T1000 (cell line): ENCODE measurements at regions not wholly inside any gene's neighbourhood (a gene's known extent, or its start where the extent isn't known, plus 50 kb on each side); places are given as distances from the start of the nearest gene placed in this dataset.
"Not testable (repeated sequence)": the region's sequence is repeated elsewhere in the genome, so short reads cannot be mapped to it uniquely, and the experiment has no call there.

Source experiments
- DNase-seq: peaks from one replicate; lab custom pipeline; 2025; ENCODE audit warnings: mixed read lengths; lab: John Stamatoyannopoulos, UW

DNA sequence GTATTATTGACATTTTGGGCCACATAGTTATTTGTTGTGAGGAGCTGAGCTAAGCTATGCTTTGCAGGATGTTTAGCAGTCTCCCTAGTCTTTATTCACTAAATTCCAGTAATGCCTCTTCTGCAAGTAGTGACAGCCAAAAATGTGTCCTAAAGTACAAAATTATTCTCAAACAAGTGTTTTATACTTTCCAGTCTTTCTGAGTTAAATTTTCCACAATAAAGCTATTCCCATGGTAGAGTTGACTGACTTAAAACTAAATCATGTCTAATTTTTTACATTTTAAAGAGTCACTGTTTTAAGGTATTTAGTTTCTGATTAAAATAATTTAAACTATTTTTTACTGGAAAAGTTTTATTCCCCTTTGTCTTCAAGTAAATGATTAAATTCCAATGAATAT lies 717.8 kb upstream of the HS3ST5 start:
- DNase-seq = no peak

DNA sequence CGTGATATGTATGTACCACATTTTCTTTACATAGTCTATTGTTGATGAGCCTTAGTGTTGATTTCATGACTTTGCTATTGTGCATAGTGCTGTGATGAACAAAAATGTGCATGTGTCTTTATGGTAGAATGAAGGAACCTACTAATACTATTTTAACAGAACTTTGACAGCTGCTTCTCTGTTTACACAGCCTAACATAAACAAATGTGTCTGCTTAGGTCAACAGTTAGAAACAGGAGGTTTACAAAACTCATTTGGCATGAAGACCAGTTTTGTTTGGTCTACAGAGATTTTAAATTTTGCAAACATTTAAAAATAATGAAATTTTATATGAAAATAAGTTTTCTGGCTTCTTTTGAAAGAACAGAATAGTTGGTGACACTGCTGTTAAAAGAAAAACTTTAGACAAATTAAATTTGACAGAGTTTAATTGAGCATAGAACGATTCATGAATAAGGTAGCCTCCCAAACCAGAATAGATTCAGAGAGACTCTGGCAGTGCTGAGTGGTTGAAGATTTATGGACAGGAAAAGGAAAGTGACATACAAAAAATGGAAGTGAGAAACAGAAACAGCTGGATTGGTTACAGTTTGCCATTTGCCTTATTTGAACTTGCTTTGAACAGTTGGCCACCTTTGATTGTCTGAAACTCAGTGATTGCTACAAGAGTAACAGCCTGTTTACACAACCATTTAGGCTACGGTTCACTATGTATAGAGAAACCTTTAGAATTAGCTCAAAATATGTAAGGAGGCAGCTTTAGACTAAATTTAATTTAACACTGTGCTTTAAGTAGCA lies 715.8 kb upstream of the HS3ST5 start:
- DNase-seq = no peak

DNA sequence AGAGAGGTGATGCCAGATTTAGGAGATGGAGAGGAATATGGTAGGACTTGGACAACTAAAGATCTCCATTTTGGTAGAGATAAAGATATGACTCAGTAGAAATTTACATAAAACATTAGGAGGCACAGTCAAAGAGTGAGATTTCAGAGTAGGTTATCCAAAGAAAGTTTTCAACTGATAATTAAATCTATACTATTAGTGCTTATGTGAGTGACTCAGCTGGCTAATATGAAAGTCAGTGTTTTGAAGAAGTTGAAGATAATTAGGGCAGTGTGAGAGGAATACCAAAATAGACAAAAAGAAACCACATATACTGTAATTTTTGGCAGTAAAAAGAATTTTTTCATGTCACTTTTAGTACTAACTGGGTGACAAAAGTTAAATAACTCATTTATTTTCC lies 712.8 kb upstream of the HS3ST5 start:
- no peak for DNase-seq

DNA sequence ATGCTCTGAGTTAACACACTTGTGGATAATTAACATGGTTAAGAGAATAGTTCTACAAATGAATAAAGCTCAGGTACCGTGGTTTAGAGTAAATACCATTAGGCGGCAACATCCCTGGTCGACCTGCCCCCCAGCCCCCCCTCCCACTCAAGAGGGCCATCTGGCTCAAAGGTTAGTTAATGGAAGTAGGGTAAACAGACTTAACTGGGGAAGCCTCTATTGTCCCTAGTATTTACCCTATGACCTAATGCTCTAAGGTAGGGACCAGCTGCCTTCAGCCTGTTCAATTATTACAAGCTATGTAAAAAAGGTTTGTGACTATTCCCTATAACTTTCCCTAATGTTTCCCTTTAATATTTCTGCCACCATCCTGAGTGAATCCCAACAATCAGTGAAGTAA lies 711.4 kb upstream of the HS3ST5 start:
- DNase-seq = not testable (repeated sequence)

DNA sequence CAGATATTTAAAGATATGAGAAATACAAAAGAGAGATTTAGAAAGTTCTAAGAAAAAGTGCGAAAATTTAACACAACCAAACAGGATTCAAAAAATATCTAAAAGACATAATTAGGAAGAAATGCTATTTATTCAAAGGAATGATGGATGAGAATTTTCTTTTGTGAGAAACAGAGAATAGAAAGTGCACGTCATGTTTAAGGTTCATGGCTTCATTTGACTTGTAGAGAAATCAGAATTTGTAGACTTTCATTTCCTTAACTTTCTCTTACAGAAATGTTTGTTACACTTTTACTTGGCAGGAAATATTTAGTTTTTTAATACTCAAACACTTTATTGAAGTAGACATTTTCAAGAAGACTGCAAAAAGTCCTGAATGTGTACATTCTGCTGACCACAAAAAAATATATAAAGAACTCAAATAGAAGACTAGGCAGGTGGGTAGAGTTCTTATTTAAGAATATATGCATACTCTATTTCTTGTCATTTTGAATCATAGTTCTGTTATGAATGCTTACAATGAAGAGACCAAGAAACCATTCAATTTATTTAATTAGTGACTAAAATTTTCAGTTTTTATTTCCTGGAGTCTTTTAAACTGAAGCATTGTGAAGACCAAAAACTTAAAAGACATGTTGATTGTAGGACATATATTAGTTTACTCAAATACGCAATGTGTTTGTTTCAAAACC lies 710.5 kb upstream of the HS3ST5 start:
- no peak for DNase-seq

DNA sequence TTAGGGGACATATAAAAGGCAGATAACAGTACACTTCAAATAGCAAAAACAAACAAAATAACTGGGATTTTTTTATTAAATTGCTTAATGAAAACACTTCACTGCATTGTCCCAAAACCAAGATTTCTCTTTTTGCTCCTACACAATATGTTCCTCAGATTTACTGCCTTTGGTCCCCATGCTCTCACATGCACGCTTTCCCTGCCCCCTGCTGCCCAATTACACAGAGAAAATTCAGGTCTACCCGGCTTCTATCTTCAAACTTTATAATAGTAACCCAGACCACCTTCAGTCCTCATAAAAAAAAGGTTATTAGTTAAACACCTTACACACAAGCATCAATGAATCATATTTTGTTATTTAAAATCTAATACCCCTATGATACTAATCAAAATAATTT lies 673.8 kb upstream of the HS3ST5 start:
- no peak for DNase-seq

DNA sequence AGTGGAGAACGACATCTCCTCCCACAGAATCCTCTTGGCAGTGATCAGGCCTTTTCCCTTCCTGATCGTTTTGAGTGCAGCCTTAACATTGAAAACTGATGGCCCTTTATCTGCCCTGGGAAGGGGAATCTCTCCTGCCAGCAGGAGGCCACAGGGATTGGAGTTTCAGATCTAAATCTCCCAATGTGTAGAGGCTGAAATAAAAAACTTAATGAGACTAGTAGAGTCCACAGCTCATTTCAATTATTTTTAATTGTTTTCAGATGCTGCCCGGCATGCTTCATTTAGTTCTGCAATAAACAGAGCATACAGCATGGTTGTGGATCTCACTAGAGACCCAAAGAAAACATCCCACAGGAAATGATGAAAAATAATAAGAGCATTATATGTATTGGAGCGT lies 662.2 kb upstream of the HS3ST5 start:
- no peak for DNase-seq

DNA sequence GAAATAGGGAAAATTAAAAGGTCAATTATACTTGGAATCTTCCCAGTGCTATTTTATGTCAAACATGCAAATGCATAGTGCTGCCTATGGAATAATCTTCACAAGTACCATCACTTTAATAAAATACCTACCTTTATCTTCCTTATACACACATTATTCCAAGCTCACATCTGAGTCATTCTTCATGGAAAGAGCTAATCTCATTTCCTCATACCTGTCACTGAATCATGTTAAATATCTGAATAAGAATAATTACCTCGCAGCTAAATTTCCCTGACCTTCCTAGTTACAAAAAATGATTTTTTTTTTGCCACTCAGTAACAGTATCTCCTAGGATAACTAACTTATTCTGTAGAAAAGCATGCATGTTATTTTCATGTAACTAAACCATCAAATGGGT lies 661.4 kb upstream of the HS3ST5 start:
- DNase-seq = no peak

DNA sequence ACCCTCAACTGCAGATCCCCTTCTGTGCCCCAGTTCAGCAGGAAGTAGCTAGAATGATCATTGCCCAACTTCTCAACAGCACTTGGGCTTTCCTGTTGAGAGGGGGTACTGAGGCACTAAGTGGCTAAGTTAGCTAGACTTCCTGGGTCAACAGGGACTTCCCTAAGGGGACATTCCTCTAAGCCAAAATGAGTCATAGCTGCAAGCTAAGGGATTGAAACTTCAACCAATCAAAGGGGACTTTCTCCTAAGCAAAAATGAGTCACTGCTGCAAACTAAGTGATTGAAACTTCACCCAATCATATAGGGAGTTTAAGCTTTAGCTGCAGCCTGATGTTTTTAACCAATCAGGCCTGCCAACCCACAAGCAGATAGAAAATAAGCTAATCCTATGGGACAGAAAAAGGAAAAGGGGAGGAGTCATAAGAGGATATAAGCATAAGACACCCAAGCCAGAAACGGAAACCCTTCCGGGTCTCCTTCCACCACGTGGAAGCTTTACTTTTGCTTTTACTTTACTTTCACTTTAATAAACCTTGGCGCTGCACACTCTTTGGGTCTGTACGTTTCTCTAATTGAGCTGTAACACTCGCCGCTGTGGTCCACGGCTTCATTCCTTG lies 659.0 kb upstream of the HS3ST5 start:
- no peak for DNase-seq

DNA sequence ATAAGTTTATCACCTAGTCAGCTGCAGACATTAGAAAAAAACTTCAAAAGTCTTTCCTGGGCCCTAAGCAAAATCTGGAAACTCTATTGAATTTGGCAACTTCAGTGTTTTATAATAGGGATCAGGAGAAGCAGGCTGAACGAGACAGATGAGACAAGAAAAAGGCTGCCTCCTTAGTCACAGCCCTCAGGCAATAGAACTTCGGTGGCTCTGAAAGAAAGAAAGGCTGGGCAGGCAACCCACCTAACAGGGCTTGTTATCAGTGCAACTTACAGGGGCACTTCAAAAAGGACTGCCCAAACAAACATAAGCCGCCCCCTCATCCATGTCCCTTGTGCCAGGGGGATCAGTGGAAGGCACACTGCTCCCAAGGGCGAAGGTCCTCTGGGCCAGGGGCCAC lies 657.9 kb upstream of the HS3ST5 start:
- peak; percentile 16 for DNase-seq

DNA sequence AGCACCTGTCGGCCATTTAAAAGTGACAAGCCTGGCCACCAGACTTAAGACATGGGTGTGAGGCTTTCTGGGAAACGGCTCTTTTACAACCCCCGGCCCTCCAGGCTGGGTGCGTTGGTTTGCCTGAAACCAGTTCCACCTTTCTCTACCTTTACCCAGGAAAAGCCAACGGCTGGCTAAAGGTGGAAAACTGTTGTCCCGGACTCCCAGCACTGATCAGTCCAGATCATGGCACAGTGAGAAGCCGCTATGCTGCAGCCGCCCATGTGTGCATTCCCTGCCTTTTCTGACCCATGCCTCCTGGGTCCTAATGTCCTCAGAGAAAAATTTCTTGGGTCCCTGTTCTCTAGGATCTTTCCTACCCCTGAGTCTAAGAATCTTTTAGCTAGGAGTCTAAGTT lies 655.7 kb upstream of the HS3ST5 start:
- no peak for DNase-seq

DNA sequence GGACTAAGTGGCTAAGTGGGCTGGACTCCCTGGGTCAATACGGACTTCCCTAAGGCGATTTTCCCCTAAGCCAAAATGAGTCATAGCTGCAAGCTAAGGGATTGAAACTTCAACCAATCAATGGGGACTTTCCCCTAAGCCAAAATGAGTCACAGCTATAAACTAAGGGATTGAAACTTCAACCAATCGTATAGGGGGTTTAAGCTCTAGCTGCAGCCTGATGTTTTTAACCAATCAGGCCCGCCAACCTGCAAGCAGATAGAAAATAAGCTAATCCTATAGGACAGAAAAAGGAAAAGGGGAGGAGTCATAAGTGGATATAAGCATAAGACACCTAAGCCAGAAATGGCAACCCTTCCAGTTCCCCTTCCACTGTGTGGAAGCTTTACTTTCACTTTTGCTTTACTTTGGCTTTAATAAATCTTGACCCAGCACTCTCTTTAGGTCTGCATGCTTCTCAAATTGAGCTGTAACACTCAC lies 655.0 kb upstream of the HS3ST5 start:
- DNase-seq = no peak

DNA sequence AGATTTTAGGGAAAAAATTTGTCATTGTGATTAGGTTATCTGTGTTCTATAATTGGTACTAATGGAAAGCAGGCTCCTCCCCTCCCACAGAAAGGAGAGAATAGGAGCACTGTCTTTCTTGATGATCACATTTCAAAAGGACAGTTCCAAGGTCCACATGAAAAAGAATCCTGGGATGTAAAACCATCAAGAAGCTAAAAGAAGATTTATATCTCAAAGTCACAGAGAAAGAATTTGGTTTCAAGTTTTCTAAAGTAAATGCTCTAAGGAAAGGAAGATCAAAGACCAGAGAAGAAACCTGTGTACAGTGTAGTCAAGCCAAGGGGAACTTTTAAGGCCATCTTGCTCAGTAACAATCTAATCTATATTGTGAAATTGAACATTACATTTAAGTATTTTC lies 652.7 kb upstream of the HS3ST5 start:
- DNase-seq = no peak

DNA sequence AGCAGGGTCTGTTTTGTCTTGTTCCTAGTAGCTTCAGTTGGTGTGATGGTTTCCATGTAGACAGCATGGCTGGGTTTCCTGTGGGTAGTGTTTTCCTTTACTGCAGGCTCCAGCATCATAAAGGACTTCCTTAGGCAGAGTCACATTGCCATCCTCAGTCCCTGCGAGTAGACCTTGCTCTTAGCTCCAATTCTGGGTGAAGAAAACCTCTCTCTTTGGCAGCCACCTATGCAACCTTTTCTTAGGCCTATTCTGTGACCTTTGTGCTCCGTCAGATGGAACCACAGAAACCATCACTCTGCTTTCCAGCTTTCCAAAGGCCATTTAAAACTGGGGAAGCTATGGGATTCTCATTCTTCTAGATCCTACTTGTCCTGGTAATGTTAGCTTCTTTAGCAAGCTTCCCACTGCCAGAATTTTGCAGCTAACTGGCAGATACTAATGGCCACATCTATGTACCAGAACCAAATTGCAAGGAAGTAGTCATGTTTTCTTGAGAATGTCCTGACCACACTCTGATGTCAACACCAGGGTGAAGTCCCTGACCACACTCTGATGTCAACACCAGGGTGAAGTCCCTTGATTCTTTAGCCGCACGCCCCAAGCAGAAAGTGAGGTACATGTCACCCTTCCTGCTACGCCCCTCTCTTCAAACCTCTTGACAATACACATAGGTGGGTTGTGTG lies 646.6 kb upstream of the HS3ST5 start:
- DNase-seq = no peak

DNA sequence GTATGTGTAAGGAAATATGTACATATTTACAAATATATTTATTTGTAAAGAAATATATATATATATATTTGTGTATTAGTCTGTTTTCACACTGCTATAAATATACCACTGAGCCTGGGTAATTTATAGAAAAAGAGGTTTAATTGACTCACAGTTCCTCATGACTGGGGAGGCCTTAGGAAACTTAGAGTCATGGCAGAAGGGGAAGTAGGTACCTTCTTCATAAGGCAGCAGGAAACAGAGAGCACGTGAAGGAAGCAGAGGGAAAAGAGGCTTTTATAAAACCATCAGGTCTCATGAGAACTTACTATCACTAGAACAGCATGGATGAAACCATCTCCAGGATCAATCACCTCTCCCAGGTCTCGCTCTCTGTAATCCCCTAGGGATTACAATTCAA lies 644.5 kb upstream of the HS3ST5 start:
- DNase-seq = no peak

DNA sequence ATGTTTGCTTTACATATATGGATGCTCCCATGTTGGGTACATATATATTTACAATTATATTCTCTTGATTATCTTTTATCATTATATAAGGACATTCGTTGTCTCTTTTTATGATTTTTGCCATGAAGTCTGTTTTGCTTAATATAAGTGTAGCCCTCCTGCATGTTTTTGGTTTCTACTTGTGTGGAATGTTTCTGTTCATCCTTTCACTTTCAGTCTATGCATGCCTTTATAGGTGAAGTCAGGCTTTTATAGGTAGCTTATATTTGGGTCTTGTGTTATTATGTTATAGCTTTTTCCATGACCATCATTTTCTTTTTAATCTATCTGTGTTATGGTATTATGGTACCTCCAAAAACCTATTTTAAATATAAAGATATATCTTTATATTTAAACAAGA lies 612.5 kb upstream of the HS3ST5 start:
- no peak for DNase-seq

DNA sequence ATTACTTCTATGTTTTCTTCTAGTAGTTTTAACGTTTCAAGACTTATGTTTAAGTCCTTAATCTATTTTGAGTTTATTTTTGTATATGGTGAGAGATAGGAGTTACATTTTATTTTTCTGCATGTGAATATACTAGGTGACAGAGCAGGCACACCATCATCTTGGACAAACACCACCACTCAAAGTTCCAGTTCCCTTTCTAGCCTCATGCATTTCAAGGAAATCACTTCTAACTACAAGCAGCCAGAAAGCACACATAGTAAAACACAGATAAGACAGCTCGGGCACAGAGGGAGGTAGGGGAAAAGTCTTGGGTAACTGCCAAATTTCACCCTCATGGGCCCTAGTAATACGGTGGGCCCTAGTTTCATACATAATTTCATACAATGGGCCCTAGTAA lies 609.4 kb upstream of the HS3ST5 start:
- DNase-seq = no peak

DNA sequence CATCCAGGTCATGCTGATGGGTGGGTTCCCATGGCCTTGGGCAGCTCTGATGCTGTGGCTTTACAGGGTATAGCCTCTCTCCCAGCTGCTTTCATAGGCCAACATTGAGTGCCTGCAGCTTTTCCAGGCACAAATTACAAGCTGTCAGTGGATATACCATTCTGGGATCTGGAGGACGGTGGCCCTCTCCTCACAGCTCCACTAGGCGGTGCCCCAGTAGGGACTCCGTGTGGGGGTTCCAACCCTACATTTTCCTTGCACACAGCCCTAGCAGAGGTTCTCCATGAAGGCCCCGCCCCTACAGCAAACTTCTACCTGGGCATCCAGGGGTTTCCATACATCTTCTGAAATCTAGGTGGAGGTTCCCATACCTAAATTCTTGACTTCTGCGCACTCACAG lies 602.6 kb upstream of the HS3ST5 start:
- DNase-seq = no peak

DNA sequence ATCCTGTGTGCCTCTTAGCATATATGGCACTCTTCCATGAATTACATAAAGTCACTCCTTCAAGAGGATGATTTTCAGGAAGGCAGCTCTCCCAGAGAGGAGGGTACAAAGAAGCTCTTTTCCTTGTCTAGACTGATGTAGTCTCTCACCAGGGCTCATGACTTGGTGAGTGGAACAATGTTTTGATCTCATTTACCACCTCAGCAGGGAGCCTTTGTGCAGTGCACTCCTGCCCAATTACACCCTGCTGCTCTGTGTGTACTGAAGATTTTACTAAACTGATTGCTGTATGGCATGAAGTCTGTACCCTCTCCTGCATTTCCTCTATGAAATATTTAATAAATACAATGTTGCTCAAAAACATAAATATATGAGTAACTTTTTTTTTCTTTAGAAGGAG lies 598.3 kb upstream of the HS3ST5 start:
- DNase-seq = no peak

DNA sequence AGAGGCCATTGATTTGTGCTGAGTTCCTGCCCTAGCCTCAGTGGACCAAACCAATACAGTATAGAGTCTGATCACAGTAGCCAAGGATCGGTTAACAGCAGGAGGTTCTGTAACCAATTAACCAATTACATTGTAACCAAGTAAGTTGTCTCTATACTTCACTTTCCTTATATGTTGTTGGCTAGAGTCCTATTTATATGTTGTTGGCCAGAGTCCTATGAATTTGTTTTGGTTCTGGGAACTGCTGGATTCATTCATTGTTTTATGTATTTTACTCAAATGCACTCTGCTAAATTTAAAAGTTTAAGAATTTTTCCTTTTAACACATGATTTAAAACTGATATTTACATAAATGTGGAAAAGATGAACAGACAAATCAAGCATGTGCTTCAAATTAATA lies 597.4 kb upstream of the HS3ST5 start:
- DNase-seq = no peak

DNA sequence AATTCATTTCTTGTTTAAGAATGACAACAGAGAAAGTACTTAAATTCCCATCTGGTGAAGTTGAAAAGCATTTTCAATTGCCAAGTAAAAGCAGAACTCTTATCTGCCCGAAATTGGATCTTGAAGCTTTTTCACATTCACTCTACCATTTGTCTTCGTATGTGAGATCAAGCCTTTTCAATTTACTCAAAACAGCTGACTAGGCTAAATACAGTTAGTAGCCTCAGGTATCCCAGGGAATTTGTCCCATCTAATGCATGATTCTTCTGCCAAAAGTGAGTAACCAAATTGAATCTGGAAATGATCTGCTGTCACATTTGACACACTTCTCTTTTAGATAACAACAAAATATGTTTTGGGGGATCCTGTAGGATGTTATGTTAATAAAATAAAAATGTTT lies 596.8 kb upstream of the HS3ST5 start:
- DNase-seq = no peak

DNA sequence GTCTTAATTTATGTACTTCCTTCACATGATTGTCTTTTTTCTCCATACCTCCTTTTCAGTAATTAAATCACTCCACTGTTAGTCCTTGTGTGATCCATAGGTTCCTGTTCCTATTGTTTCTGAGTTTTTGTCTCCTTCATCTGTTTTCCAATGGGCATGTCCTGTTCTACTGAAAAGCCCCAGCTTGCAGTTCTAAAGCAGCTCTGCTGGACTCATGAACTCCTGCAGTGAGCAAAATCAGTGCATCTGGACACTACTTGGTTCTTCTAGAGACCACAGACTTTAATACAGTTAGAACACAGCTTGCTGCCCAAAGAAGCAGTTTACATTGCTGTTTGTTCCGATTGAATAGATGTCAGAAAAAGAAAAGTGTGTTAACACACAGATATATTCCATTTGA lies 593.3 kb upstream of the HS3ST5 start:
- no peak for DNase-seq

DNA sequence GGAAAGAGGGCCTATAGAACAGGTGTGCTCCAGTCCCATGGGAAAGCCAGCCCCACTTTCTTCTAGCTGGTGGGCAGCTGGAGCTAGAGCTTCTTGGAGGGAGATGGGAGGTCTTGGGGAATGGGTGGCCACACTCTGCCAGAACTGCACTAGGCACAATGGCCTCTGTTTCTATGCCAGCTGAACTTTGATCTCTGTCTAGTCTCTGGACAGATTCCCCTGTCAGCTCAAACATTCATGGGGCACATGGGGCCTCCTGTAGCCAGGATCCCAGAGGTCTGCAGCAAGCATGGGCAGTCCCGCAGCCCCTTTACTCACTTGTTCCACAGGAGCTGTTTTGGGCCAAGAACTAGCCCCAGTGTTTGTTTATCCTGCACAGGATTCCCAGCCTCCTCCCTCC lies 591.3 kb upstream of the HS3ST5 start:
- no peak for DNase-seq
